GM18907 (cell line): ENCODE measurements at regions not wholly inside any gene's neighbourhood (a gene's known extent, or its start where the extent isn't known, plus 50 kb on each side); places are given as distances from the start of the nearest gene placed in this dataset.

Source experiments
- ATAC-seq: cut with Tn5 transposase; IDR thresholded peaks from one replicate; pipeline ENCODE4 v1.9.1; 2021; ENCODE audit warnings: mild to moderate bottlenecking, moderate library complexity; ENCODE audit not compliant: unreplicated experiment

DNA sequence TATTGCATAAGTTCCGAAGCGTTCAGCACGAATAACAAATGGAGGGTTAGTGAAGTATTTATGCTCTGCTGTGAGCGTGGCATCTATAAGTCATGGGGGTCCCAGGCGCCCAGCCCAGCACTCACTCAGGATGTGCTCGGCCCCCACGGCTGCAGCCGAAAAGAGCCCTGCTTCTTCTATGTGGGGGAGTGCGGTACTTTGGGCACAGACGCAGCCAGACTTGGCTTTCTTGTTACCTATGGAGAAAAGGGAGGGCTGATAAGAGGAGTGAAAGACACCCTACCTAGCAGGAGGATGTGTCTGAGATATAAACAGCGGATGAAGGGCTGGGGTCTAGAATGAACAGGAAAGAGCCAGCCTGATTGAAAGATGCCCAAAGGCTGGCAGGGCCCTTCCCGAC, 51.4 kb downstream of the MRPL36 start:
- no peak for ATAC-seq

DNA sequence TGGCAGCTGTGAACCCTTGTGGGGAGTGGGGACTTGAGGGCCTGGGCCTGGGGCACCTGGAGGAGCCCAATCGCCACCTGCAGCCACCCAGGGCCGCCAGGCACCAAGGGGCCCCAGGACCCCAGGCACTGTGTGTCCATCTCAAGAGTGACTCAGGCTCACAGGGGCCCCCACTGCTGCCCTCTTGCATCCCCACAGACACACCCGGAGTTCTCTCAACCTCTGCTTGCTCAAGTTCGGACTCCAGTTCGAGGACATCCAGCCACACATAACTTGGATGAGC, 51.9 kb downstream of the MRPL36 start:
- no peak for ATAC-seq

DNA sequence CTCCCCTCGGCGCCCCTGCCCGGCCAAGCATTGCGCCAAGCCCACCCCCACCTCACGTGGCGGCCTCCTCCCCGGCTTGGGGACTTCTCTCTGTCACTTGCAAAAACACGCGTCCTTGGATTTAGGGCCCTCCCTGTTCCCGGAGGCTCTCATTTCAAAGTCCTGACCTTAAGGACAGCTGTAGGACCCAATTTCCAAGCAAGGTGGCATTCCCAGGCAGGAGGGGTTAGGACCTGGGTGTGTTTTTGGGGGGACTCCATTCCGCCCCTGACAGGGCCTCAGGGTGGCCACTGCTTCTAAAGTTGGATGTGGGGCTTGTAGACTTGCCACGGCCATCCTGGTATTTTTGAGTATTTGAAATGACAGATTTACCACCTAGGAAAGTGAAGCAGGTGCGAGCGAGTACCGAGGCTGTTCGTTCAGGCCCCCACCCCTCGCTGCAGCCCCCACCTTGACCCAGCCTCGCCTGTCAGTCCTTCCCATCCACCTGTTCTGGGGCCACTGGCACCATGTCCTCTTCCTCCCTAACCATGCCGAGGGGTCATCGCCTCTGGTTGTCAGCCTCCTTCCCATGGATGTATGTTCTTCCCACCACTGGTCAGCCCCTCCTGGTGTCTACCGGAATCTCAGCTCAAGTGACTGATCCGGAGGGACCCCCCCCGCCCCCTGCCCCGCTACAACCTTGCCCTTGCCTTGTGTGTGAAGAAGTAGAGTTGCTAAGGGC, 52.4 kb downstream of the MRPL36 start:
- ATAC-seq: no peak

DNA sequence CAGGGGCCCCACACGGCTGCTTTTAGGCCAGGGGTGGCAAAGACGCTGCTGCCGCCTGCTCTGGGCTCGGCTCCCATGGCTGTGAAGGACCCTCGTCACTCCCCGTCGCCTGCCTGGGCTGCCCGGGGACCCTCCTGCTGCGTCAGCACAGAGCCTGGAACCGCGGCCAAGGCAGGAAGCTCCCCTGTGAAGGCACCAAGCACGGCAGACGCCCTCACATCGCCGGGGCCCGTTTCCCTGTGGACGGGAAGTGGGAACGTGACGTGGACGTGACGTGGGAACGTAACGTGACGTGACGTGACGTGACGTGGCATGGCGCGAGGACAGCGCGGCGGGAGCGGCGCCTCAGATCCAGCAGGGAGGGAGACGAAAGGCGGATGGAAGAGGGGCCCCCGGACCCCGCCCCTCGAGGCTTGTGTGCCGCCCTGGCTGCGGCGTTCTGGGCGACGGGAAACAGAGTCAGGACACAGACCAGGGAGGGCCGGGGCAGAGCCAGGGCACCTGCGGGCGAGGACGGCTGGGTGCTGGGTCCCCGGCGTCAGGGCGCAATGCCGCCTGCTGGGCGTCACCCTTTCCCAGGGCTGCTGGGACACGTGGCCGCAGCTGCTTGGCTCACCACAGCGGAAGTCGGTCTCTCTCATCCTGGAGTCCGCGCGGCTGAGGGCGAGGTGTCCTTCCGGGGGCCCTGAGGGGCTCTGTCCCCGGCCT, 53.1 kb downstream of the MRPL36 start:
- ATAC-seq: no peak

DNA sequence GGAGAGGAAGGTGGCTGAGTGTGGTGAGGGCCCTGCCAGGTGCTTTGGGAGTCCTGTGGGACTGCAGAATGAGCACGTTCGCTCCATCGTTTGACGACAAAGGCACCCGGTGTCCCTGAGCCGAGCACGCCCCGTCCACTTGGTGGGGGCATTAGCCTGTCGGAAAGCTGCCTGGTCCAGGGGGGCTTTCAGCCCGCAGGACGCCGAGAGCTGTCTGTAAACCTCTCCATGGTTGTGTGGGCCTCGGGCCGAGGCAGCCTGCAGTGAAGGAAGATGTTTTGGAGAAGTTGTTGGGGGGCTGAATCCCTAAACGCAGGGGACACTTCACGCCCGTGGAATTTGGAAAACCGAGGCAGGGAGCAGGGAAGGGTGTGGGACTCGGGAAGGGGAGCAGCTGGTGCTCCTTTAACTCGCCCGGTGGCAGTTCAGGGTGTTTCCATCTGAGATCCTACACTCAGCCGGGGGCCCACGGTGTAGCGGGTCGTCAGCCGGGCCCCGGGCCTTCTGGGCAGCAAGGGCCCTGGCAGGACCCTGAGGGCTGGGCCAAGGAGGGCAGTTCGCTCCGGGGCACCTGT, 53.8 kb downstream of the MRPL36 start:
- ATAC-seq: no peak

DNA sequence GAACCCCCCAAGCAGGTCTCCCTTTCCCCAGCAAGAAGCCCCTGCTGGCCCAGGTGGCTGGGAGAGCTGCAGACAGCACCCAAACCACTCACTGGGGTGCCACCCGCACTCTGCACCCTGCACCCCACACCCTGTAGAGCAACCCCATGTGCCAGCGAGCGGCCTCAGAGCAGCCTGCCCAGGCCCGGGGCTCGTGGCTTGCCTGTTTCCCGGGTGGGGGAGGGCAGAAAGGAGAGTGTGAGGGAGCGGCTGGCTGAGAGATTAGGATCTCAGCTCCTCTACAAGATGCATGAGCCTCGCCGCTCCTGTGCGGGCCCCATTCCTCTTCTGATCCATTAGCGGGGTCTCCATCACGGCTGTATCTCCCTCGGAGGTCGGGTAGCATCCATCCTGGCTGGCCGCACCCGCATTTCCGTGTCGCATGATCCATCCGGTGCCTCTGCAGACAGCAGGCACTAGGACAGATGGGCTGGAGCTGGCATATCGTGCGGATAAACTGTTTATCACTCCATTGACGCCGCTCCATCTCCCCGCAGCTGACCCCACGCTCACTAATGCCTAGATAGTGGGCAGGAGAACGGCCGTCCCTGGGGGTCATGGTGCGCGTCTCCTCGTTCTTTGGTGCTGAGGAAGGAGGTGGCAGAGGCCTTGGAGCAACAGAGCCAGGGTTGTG, 54.4 kb downstream of the MRPL36 start:
- no peak for ATAC-seq

DNA sequence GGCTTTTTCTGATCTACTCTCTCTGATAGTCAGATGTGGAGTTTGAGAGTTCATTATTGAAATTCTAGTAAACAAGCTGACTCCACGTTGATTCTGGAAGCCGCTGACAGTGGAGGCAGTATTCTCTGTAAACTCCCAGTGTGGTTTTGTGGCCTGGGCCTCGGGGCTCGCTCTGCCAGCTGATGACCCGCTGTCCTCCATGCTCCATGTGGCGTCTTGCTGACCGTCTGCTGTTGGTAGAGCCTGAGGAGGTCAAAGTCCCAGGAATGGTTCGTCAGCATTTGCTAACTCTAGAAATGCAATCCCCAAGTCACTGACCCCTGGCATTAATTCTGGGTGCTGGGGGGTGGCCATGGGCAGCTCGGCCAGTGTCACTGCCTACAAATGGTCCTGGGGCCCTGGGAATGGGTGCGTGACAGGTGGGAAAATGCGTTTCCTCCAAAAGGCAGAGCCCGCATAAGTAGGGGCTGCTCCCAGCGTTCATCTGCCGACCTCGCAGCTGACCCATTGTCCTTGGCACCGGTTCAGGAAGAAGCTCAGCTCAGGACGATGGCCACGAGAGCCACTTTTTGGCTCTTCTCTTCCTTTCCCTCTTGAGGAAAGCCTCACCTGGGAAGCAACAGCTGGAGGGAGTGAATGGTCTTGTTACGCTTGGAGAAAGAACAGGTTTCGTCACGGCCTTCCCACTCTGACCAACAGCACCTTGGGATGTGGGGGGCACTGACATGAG, 55.1 kb downstream of the MRPL36 start:
- ATAC-seq: no peak

DNA sequence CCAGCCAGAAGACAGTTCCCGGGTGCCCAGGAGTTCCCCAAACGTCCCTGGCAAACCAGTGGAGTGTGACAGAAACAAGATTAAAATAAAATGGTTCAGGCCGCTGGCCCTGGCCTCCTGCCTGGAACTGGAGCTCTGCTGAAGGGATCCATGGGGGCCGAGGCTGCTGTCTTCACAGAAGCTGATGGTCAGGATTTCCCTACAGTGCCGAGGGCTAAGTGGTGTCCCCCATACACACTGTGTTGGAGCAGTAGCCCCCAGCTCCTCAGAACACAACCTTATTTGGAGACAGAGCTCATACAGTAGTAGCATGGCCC, 55.9 kb downstream of the MRPL36 start:
- ATAC-seq: no peak

DNA sequence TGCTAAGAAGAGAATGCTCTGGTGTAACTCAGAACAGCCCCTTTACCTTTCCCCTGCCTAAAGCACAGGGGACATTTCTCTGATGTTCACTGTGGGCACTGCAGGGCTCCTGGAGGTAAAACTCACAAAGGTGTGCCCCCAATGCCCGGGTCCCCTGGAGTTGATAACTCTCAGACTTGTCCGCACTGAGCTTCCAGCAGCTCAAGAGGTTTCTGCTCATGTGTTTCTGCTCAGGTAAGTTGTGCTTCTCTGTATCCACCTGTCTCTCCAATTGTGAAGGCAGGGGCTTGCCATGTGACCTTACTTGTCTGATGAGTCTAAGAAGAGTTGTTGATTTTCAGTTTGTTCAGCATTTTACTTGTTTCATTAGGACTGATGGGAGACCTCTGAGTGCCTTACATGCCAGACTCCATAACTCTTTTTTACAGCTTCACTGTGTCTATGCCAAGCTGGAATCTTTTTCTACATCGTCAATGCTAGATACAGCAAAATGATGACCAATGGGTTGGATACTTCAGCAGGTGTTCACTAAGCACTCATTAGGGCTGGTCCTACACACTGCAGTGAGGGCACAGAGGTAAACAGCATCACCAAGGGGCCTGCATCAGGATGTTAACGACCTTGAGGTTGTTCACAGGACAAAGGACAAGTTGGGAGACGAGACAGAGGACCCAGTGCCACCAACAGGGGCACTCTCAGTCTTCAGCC, 56.4 kb downstream of the MRPL36 start:
- ATAC-seq: no peak

DNA sequence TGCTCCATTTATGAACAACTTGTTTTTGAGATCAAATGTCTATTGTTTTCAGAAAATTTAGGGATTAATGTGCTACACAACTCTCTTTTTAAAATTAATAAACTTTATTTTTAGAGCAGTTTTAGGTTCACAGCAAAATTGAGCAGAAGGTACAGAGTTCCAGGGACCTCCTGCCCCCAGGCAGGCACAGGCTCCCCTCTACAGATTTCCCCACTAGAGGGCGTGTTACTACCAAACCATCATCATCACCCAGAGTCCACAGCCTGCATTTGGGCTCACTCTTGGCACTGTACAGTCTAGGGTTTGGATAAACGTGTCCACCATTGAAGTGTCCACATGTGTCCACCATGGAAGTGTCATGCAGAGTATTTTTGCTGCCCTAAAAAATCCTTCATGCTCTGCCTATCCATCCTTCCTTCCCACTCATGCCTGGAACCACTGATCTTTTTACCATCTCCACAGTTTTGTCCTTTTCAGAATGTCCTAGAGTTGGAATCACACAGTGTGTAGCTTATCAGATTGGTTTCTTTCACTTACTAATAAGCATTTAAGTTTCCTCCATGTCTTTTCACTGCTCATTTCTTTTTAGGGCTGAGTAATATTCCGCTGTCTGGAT, 61.7 kb downstream of the MRPL36 start:
- ATAC-seq: peak; percentile 80

DNA sequence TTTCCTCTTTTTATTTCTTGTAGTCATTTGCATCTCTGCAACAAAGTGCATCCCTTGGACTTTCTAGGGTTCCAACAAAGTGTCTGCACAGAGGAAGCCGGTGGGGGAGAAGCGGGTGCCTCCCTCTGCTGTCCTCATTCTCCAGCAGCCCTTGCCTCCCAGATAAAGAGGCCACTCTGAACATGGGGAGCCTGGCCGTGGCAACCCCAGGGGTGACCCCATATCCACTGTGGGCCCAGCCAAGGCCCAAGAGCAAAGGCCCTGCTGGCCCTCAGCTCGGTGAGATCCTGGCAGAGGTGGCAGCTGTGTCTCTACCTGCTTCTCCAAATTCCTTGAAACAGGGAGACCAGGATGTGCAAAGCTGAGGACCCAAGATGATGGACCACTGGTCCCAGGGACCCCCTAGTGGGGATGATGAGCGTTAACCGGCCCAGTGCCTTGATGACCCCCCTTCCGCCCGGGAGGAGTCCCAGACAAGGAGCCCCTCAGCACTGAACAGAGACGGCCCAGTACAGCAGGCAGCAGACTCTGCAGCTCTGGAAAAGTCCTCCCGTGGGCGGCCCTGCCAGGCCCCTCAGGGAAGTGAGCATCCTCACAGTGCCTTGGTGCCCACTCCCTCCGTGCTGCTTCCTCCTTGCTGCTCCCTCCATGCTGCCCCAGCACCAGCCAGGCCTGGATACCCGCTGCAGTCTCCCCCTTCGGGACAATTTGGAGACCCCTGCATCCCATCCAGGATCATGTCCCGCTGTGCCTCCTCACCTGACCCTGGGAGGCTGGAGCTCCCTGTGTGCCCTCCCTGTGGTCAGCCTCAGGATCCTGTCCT, 62.5 kb downstream of the MRPL36 start:
- ATAC-seq: no peak

DNA sequence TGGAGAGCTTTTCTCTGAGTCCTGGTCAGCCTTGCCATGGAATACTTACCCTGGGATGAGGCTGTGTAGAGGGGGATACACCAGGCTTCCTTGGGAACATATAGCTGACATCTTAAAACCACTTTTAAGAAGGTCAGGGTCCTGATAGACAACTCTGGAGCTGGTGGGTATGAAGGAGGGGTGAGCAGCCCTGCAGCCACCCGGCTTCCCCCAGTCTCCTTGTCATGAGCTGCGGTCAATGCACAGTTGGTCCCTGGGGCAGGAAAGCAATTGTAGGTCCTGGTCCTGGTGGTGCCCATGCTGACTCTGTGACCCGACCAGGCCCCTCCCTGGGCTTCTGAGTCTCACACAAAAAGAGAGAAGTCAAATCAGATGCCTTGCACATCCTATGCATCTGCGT, 63.6 kb downstream of the MRPL36 start:
- ATAC-seq: no peak

DNA sequence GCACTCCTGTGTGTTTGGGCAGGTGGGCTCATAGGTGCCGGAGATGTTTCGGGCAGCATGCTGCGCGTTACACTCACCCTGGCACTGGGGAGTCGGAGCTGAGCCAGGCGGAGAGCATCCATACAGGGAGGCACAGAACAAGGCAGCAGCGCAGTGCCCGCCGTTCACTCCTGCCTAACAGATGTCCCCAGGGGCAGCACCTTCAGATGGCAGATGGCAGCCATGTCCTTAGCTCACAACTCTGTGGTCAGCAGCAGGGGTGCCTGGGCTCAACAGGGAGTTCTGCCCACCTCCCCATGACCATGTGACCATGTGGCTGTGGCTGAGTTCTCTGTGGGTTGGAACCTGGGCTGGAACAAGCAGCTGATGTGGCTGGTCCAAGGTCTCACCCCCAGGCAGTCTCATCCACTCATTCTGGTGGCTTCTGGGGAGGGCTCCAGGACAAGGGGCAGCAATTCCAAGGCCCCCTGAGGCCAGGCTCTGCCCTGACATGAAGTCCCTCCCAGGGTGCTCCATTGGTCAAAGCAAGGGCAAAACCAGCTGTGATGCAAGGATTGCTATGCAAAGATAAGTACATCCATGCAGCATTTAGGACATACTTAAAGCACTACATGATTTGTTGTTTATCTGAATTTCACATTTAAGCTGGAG, 64.2 kb downstream of the MRPL36 start:
- ATAC-seq: no peak

DNA sequence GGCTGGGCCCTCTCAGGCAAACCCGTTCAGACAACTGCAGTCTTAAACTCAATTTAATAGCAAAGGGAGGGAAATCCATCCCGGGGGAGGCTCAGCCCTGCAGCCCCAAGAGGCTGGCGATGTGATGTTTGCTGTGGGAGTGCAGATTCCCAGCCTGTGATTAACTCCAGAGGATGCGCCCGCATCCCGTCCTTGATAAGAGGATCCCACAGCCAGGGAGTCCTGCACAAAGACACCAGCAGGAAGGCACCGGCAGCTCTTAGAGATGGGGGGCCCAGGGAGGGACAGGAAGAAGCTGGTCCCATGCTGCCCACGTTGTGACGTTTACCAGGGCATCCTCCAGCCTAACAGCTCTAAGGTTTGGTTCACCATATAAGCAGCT, 64.7 kb downstream of the MRPL36 start:
- no peak for ATAC-seq

DNA sequence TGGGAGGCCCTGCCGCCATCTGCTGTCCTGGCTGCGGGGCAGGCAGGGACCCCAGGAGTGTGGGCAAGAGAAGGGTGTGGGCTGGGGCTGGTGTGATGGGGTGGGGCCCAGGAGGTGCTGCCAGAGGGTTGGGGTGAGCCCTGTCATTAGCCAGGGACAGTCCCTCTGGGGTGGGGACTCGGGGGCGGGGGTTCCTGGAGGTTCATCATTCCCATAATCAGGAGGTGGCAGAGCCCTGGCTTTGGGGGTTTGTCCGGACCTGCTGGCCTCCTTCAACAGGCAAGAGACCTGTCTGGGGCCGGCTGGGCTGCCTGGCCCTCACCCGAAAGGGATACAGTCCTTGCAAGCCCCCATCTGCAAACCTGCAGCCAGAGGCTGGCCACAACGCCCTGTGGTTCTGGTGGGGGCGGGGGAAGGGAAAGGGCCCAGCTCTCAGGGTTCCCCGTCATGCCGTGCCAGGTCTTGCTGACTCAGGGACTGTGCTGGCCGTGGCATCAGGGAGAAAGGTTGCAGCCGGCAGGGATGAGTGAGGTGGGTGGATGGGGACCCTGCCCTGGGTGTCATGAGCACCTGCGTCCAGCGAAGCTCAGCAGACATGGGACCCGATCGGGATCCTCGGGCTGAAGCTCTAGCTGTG, 65.2 kb downstream of the MRPL36 start:
- ATAC-seq: no peak

DNA sequence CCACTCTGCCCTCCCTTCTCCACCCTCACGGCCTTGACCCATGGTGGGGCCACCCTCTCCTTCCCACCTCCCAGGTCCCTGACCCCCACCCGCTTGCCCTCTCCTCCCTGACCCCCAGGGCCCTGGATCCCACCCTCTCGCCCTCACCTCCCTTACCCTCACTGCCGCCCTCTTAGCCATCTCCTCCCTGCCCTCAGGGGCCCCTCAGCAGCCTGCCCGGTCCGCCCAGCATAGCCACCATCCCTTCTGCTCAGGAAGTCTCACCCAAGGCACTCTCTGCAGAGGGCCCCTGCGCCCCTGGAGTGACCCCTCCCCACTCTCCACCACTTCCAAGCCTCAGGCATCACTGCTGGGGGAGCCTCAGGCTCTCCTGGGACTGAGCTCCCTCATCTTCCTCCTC, 66.3 kb downstream of the MRPL36 start:
- no peak for ATAC-seq

DNA sequence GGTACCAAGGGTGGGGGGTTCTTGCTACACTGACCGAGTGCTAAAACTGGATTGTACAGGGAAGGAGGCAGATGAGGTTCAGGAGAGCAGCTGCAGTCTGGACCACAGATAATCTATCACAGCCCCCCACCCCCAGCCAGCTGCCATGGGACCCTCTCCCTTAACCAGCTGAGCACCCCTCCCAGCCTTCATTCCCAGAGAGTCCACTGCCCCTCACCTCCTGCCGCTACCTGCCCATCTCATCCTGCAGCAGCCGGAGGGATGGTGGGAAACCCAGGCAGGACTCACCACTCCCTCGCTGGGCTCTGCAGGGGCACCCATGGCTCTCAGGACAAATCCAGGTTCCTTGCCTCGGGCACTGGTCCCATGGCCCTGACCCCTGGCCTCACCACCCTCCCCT, 66.7 kb downstream of the MRPL36 start:
- no peak for ATAC-seq

DNA sequence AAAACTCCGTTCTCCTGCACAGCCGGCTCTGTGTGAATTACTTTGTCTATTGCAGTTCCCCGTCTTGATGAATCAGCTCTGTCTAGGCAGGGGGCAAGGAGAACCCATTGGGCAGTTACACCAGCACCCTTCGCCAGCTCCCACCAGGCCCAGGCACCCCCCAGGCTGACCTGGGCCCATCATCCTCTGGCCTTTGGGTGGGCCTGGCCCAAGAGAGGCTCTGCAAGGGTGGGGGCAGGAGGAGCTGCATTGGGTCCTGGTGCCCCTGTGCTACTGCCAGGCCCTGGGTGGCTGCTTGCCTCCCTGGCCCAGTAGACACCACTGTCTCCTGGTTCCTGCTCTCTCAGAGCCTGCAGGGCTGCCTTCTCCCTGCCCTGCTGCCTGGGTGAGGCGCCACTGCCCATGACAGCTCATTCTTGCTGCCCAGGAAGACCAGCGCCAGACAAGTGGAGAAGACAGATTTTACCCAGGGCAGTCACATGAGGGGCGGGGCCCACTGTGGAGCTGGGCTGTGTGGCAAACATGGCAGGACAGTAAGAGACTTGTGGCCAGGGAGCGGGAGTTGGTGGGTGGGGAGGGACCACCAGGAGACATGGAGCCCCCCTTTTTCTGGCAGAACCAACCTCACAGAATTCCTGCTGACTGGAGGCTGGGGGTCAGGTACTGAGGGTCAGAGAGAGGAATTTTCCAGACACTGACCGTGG, 67.2 kb downstream of the MRPL36 start:
- ATAC-seq: no peak
